ENCODE measurements at regions not wholly inside any gene's neighbourhood (a gene's known extent, or its start where the extent isn't known, plus 50 kb on each side); places are given as distances from the start of the nearest gene placed in this dataset.

- TF ChIP-seq CTCF (IDR thresholded peaks at IDR 0.05) (no peak), POLR2A (IDR thresholded peaks at IDR 0.05) (no peak)
These were observed 116.6 kb upstream of the GAS1 start for GRCh38 chr9:87063871-87064270.
